ACC112 (cell line): ENCODE measurements at regions not wholly inside any gene's neighbourhood (a gene's known extent, or its start where the extent isn't known, plus 50 kb on each side); places are given as distances from the start of the nearest gene placed in this dataset.

Experiments
- H2AFZ ChIP-seq: fragments of 200-600 bp; sonication (generic); one replicate; pipeline ENCODE4 v1.6.0; 2017; ENCODE audit warnings: antibody characterized with exemption, low read length; ENCODE audit not compliant: unreplicated experiment
- H3K27ac ChIP-seq: fragments of 200-600 bp; sonication (generic); 2 replicates; pipeline ENCODE4 v1.5.1; 2014; ENCODE audit warnings: low read depth, mild to moderate bottlenecking, antibody characterized with exemption, low read length, moderate library complexity
- H3K27me3 ChIP-seq: fragments of 200-600 bp; sonication (generic); 2 replicates; pipeline ENCODE4 v1.6.1; 2014; ENCODE audit warnings: mild to moderate bottlenecking, antibody characterized with exemption, low read length, moderate library complexity, mixed read lengths; ENCODE audit not compliant: insufficient read depth
- H3K36me3 ChIP-seq: fragments of 200-600 bp; sonication (generic); 2 replicates; pipeline ENCODE4 v1.6.1; 2016; ENCODE audit warnings: mild to moderate bottlenecking, antibody characterized with exemption, low read length, moderate library complexity, mixed read lengths; ENCODE audit not compliant: insufficient read depth
- H3K4me1 ChIP-seq: fragments of 200-600 bp; sonication (generic); one replicate; pipeline ENCODE4 v1.6.1; 2016; ENCODE audit warnings: low read length, mixed read lengths; ENCODE audit not compliant: insufficient read depth, unreplicated experiment, control insufficient read depth
- H3K4me3 ChIP-seq: fragments of 200-600 bp; sonication (generic); 2 replicates; pipeline ENCODE4 v1.5.1; 2014; ENCODE audit warnings: mild to moderate bottlenecking, low read depth, low read length
- H3K79me2 ChIP-seq: fragments of 200-600 bp; sonication (generic); one replicate; pipeline ENCODE4 v1.6.0; 2016; ENCODE audit warnings: low read length; ENCODE audit not compliant: control insufficient read depth, unreplicated experiment, insufficient read depth

- H3K36me3 ChIP-seq: no peaks in the 10 kb centered on the region
- H3K4me1 ChIP-seq: no peaks in the 10 kb centered on the region
- no peaks in the 10 kb centered on the region for H3K27me3 ChIP-seq
- no peak overlapping the region for H3K27ac ChIP-seq
- H2AFZ ChIP-seq: no peak overlapping the region
- no peak overlapping the region for H3K4me3 ChIP-seq
- no peaks in the 10 kb centered on the region for H3K79me2 ChIP-seq
These were observed 453.4 kb downstream of the KCNJ3 start for GRCh38 chr2:155151945-155152344.

- H2AFZ ChIP-seq: no peak overlapping the region
- no peak overlapping the region for H3K27ac ChIP-seq
- H3K4me1 ChIP-seq: no peaks in the 10 kb centered on the region
These were observed 453.0 kb downstream of the KCNJ3 start for GRCh38 chr2:155151472-155151871.

DNA sequence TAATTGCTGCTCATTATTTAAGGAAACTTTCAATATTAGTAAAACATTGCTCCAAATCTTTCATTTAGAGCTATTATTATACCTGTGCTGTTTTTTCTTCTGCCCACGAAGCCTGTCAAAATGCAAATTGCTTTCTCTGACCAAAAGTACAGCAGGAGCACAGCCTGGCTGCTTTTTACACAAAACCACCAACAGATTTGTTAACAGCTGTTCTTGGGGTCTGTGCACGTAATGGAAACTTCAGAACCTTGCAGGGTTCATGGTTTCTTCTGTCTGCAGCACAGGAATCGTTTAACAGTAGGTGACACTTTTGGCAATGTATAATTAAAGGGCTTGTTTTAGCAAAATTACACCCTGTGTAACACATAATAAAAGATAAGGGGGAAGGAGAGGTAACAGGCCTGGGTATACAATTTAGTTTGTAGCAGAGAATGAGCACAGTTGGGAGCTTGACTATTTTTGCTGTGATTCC is 447.3 kb downstream of the KCNJ3 start:
- no peak overlapping the region for H3K4me3 ChIP-seq
- H3K36me3 ChIP-seq: no peaks in the 10 kb centered on the region
- no peaks in the 10 kb centered on the region for H3K79me2 ChIP-seq
- no peak overlapping the region for H2AFZ ChIP-seq
- no peaks in the 10 kb centered on the region for H3K4me1 ChIP-seq
- H3K27me3 ChIP-seq: no peaks in the 10 kb centered on the region
- H3K27ac ChIP-seq: no peak overlapping the region

More at GRCh38 chr2:155151472-155151871, 453.0 kb downstream of the KCNJ3 start:
- Histone ChIP-seq H3K4me3 (no peak overlapping the region), H3K27me3 (no peaks in the 10 kb centered on the region), H3K36me3 (no peaks in the 10 kb centered on the region), H3K79me2 (no peaks in the 10 kb centered on the region)

DNA sequence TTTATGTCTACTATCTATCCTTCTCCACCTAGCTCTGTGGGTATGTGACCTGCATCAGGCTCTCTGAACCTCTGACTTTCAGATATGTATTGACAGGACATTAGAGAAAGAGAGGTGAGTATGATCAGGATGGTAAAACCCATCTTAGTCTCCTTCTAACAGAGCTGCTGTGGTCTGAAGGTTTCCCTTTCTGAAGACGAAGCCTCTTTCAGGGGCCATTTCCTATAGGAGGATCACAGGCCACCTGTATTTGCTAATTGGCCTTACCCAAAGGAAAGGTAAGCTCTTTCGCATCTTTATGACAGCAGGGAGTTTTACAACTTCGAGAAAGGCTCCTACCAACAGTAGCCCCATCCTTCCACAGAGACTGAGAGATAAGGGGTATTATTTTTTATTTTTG is 442.9 kb downstream of the KCNJ3 start:
- Histone ChIP-seq H3K27ac (no peak overlapping the region), H2AFZ (no peak overlapping the region), H3K4me1 (no peaks in the 10 kb centered on the region), H3K79me2 (no peaks in the 10 kb centered on the region), H3K4me3 (no peak overlapping the region), H3K36me3 (no peaks in the 10 kb centered on the region), H3K27me3 (no peaks in the 10 kb centered on the region)

GRCh38 chr2:155125585-155126230 is 427.2 kb downstream of the KCNJ3 start:
- Histone ChIP-seq H3K27me3 (no peaks in the 10 kb centered on the region), H3K36me3 (no peaks in the 10 kb centered on the region), H3K4me1 (no peaks in the 10 kb centered on the region), H3K4me3 (no peak overlapping the region), H3K27ac (no peak overlapping the region), H2AFZ (no peak overlapping the region), H3K79me2 (no peaks in the 10 kb centered on the region)

DNA sequence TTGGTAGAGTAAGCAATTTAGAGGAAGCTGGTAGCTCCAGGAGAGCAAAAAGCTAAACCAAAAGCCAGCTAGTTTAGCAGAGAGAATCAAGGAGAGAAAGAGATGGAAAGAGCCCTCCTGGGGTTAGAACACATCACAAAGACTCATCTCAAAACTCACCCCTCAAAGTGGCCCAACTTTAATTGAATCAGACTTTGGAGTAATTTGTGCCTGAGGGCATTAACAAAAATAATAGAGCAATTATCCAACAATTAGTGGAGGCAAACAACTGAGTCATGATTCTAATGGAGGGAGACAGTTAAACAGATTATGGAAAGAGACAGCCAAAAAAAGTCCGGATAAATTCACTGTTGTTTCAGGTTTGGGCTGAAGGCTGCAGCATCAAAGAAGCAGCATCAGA is 417.4 kb downstream of the KCNJ3 start:
- Histone ChIP-seq H3K27me3 (no peaks in the 10 kb centered on the region), H3K4me3 (no peak overlapping the region), H3K79me2 (no peaks in the 10 kb centered on the region), H3K27ac (no peak overlapping the region), H3K4me1 (no peaks in the 10 kb centered on the region), H3K36me3 (no peaks in the 10 kb centered on the region), H2AFZ (no peak overlapping the region)

DNA sequence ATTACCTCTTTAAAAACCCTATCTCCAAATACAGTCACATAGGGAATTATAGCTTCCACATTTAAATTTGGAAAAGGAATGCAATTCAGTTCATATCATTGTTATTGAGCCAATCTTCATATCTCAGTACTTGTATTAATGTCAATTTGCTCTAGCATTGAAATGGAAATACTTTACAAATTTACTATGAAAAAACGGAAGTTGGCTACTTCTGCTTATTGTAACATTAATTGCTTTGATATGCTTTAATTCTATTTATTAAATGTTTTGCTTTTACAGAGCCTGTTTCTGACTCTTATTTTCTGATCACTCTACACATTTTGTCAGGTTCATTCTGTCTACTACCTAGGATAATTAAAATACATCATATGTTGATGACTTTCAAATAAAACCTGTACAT is 412.6 kb downstream of the KCNJ3 start:
- Histone ChIP-seq H3K4me3 (no peak overlapping the region), H3K27ac (no peak overlapping the region), H3K79me2 (no peaks in the 10 kb centered on the region), H3K27me3 (no peaks in the 10 kb centered on the region), H3K4me1 (no peaks in the 10 kb centered on the region), H2AFZ (no peak overlapping the region), H3K36me3 (no peaks in the 10 kb centered on the region)

GRCh38 chr2:155109527-155109926 is 411.0 kb downstream of the KCNJ3 start:
- no peak overlapping the region for H2AFZ ChIP-seq

DNA sequence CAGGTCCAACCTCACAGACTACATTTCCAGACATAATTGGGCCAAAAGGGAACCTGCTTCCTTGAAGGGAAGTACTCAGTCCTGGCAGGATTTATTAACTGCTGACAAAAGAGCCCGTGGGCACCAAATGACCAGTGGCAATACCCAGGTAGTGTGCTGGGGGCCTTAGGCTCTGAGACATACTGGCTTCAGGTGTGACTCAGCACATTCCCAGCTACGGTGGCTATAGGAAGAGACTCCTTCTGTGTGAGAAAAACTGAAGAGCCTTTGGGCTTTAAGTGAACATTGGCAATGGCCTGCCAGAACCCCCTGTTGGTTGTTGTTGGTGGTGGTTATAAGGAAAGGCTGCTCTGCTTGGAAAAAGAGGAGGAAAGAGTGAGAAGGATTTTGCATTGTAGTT is 401.8 kb downstream of the KCNJ3 start:
- Histone ChIP-seq H3K79me2 (no peaks in the 10 kb centered on the region), H3K4me3 (no peak overlapping the region), H3K4me1 (no peaks in the 10 kb centered on the region), H3K27me3 (no peaks in the 10 kb centered on the region), H3K27ac (no peak overlapping the region), H2AFZ (no peak overlapping the region), H3K36me3 (no peaks in the 10 kb centered on the region)

More at GRCh38 chr2:155109527-155109926, 411.0 kb downstream of the KCNJ3 start:
- H3K36me3 ChIP-seq: no peaks in the 10 kb centered on the region
- no peaks in the 10 kb centered on the region for H3K4me1 ChIP-seq
- no peak overlapping the region for H3K4me3 ChIP-seq
- no peaks in the 10 kb centered on the region for H3K79me2 ChIP-seq
- H3K27me3 ChIP-seq: no peaks in the 10 kb centered on the region
- H3K27ac ChIP-seq: no peak overlapping the region

DNA sequence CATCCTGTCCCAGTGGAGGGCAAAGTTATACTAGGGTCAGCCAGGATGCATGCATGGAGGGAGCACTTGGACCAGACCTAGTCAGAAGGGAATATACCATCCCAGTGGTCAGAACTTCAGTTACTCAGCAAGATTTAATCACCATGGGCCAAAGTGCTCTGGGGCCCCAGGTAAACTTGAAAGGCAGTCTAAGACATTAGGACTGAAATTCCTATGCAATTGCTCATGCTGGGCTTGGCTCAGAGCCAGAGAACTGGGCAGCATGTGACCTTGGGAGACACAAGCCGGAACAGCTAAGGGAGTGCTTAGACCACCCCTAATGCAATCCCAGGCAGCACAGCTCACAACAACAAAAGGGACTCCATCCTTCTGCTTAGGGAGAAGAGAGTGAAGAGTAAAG is 401.3 kb downstream of the KCNJ3 start:
- Histone ChIP-seq H3K4me1 (no peaks in the 10 kb centered on the region), H2AFZ (no peak overlapping the region), H3K27me3 (no peaks in the 10 kb centered on the region), H3K27ac (no peak overlapping the region), H3K4me3 (no peak overlapping the region), H3K36me3 (no peaks in the 10 kb centered on the region), H3K79me2 (no peaks in the 10 kb centered on the region)

- no peaks in the 10 kb centered on the region for H3K4me1 ChIP-seq
- no peak overlapping the region for H2AFZ ChIP-seq
- H3K4me3 ChIP-seq: no peak overlapping the region
These were observed 397.1 kb downstream of the KCNJ3 start for GRCh38 chr2:155095613-155096012.

More at GRCh38 chr2:155095613-155096012, 397.1 kb downstream of the KCNJ3 start:
- Histone ChIP-seq H3K79me2 (no peaks in the 10 kb centered on the region), H3K27me3 (no peaks in the 10 kb centered on the region), H3K36me3 (no peaks in the 10 kb centered on the region), H3K27ac (no peak overlapping the region)
